T-helper 17 cell (primary cell): ENCODE measurements at regions not wholly inside any gene's neighbourhood (a gene's known extent, or its start where the extent isn't known, plus 50 kb on each side); places are given as distances from the start of the nearest gene placed in this dataset.

ENCODE experiments used
- ATAC-seq: fragments of 150-1000 bp; cut with Tn5 transposase; 2 replicates; pipeline ENCODE4 v1.10.0; 2021; ENCODE audit warnings: mild to moderate bottlenecking, moderate library complexity
- DNase-seq, 3 donors: peaks; one replicate each; pipeline versions ENCODE4 v3.0.0 to v3.0.0-alpha.2; 2020 to 2021
- H3K9me3 ChIP-seq: one replicate; pipeline ENCODE4 v1.7.0; 2013; ENCODE audit warnings: low read length, mild to moderate bottlenecking; ENCODE audit not compliant: control insufficient read depth, poor library complexity, severe bottlenecking
- H3K27ac Mint-ChIP-seq: one replicate; pipeline ENCODE4 v1.8.0; 2022; ENCODE audit warnings: mild to moderate bottlenecking, moderate library complexity, mixed read lengths
- H3K27me3 Mint-ChIP-seq: one replicate; pipeline ENCODE4 v1.8.0; 2022; ENCODE audit warnings: mixed read lengths
- H3K36me3 Mint-ChIP-seq: one replicate; pipeline ENCODE4 v1.8.0; 2022; ENCODE audit warnings: low read depth, mixed read lengths
- H3K4me1 Mint-ChIP-seq: one replicate; pipeline ENCODE4 v1.8.0; 2022; ENCODE audit warnings: mild to moderate bottlenecking, mixed read lengths
- H3K4me3 Mint-ChIP-seq: one replicate; pipeline ENCODE4 v1.8.0; 2022; ENCODE audit warnings: mild to moderate bottlenecking, moderate library complexity, mixed read lengths

DNA sequence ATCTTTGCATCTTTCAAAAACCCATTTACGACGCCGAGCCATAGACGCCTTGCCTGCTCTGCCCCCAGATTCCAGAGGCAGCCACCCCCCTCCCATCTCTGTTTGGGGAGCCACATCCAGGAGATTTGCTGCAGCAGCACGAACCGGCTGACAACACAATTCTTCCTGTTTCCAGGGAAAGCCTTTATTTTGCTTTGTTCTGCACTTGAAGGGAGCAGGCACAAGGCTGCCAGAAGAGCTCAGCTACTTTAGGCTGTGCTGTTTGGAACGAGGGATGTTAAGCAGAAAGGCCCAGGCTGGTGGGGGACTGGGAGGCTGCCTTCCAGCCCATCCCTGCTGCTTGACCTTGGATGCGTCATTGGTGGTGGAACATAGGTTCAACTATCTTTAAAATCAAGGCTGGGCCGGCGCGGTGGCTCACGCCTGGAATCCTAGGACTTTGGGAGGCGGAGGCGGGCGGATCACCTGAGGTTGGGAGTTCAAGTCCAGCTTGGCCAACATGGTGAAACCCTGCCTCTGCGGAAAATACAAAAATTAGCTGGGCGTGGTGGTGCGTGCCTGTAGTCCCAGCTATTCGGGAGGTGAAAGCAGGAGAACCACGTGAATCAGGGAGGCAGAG is 243.9 kb downstream of the MIAT start:
- ATAC-seq (no peak), DNase-seq (no peak)
- peaks cover 10% of the 10 kb centered on the region for H3K36me3 Mint-ChIP-seq
- H3K9me3 ChIP-seq: no peaks in the 10 kb centered on the region
- H3K4me3 Mint-ChIP-seq: no peak overlapping the region
- no peak overlapping the region for H3K27ac Mint-ChIP-seq
- peaks cover 7% of the 10 kb centered on the region for H3K4me1 Mint-ChIP-seq
- H3K27me3 Mint-ChIP-seq: peaks cover 55% of the 10 kb centered on the region

DNA sequence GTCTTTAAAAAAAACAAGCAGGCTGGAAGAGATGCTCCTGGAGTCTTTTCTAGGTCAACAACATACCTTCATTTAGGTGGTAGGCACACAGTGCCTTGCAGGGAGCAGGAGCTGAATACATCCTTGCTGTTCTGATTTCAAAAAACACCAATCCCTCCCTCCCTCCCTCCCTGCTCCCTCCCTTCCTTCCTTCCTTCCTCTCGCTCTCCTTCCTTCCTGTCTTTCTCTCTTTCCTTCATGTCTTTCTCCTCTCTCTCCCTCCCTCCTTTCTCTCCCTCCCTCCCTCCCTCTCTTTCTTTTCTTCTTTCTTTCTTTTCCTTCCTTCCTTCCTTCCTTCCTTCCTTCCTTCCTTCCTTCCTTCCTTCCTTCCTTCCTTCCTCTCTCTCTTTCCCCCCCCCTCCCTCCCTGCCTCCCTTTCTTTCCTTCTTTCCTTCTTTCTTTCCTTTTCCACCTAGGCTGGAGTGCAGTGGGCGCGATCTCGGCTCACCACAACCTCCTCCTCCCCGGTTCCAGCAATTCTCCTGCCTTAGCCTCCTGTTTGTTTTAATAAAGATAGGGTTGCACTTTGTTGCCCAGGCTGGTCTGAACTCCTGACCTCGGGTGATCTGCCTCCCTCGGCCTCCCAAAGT is 245.1 kb downstream of the MIAT start:
- H3K9me3 ChIP-seq: no peaks in the 10 kb centered on the region
- H3K27ac Mint-ChIP-seq: no peak overlapping the region
- DNase-seq (no peak), ATAC-seq (no peak)
- peaks cover 55% of the 10 kb centered on the region for H3K27me3 Mint-ChIP-seq
- H3K4me1 Mint-ChIP-seq: peaks cover 7% of the 10 kb centered on the region
- H3K4me3 Mint-ChIP-seq: peak overlapping the region; percentile 47
- peaks cover 10% of the 10 kb centered on the region for H3K36me3 Mint-ChIP-seq

DNA sequence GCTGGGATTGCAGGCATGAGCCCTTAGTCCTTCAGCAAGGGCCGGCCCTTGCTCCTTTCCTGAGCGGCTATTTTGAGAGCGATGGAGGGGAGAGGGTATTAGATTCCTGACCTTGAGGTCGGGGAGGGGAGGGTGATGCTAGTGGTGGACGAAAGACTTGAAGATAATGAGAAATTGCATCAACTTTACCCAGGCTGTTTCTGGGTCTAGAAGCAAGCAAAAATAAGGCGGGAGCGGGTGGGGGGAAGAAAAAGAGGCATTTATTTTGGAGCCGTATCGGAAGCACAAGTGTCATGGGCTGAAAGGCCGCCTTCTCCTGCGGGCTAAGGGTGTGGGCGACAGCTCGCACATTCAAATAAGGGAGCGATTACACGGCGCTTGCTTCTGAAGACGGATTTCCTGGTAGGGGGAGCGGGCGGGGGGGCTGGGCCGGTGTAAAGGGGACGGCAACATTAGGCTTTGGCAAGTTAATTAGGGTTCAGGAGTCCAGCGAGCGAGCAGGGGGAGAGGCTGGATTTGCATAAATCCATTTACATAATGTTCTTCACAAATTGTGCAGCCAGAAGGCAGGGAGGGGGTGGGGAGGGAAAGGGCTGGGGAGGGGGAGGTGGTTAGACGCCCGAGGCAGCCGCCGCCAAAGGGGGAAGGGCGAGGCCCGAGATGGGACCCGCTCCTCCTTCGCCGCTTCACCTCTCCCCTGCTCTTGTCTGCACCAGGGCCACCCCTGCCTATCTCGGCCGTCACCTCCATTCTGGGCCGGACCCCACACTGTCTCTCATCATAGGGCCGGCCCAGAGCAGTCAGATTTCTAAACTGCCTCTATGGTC is 245.9 kb downstream of the MIAT start:
- H3K27me3 Mint-ChIP-seq: peaks cover 55% of the 10 kb centered on the region
- no peak overlapping the region for H3K27ac Mint-ChIP-seq
- peak overlapping the region; percentile 47 for H3K4me3 Mint-ChIP-seq
- H3K4me1 Mint-ChIP-seq: peaks cover 7% of the 10 kb centered on the region
- peaks cover 6% of the 10 kb centered on the region for H3K36me3 Mint-ChIP-seq
- ATAC-seq: no peak
- DNase-seq: no peak
- H3K9me3 ChIP-seq: no peaks in the 10 kb centered on the region

DNA sequence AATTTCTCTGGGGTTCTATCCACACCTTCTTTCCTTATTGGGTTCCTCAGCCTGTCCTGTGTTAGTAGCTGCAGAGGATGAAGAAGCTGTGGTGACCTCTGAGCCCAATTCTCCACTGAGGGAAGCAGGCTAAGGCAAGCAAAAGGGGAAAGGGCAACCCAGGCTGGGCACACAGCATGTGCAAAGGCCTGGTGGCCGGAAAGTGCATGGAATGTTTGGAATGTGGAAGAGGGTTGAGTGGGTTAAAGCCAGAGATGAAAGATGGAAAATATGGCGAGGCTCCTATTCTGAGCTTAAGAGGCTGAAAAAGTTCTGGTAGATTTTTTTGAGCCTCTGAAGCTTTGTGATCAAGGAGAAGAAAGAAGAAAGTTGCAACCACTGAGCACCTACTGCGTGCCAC is 247.1 kb downstream of the MIAT start:
- no peaks in the 10 kb centered on the region for H3K9me3 ChIP-seq
- ATAC-seq: no peak
- Mint-ChIP-seq H3K36me3 (peaks cover 6% of the 10 kb centered on the region), H3K27ac (no peak overlapping the region), H3K4me1 (peaks cover 7% of the 10 kb centered on the region), H3K27me3 (peaks cover 52% of the 10 kb centered on the region), H3K4me3 (no peak overlapping the region)
- DNase-seq: no peak

DNA sequence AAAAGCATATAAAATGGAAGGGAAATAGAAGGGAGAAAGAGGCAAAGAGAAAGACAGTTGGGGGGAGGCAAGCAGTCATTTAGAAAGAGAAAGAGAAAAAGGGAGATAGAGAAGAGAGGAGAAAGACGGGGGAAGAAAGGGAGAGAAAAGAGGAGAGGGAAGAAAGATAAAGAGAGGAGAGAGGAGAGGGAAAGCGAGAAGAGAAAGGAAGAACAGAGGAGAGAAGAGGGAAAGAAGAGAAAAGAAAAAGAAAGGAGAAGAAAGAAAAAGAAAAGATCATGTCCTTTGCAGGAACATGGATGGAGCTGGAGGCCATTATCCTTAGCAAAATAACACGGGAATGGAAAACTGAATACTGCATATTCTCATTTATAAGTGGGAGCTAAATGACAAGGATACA is 247.7 kb downstream of the MIAT start:
- Mint-ChIP-seq H3K4me3 (no peak overlapping the region), H3K27me3 (peaks cover 57% of the 10 kb centered on the region), H3K27ac (no peak overlapping the region), H3K36me3 (peaks cover 6% of the 10 kb centered on the region), H3K4me1 (peaks cover 7% of the 10 kb centered on the region)
- no peak for ATAC-seq
- H3K9me3 ChIP-seq: no peaks in the 10 kb centered on the region
- no peak for DNase-seq

DNA sequence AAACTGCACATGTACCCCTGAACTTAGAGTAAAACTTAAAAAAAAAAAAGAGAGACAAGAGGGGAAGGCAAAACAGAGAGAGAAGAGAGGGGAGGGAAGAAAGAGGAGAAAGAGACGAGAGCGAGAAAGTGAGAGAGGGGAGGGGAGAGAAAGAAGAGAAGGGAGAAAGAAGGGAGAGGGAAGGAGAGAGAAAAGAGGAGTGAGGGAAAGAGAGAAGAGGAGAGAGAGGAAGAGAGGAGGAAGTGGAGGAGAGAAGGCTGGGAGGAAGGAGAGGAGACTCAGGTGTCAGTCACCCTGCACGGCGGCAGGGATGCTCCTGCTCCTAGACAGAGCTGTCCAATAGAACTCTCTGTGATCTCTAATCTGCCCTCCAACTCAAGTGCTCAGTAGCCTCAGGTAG is 248.3 kb downstream of the MIAT start:
- H3K9me3 ChIP-seq: no peaks in the 10 kb centered on the region
- Mint-ChIP-seq H3K27me3 (peaks cover 53% of the 10 kb centered on the region), H3K4me1 (peaks cover 7% of the 10 kb centered on the region), H3K4me3 (no peak overlapping the region), H3K27ac (no peak overlapping the region), H3K36me3 (peaks cover 7% of the 10 kb centered on the region)
- ATAC-seq (no peak), DNase-seq (no peak)

DNA sequence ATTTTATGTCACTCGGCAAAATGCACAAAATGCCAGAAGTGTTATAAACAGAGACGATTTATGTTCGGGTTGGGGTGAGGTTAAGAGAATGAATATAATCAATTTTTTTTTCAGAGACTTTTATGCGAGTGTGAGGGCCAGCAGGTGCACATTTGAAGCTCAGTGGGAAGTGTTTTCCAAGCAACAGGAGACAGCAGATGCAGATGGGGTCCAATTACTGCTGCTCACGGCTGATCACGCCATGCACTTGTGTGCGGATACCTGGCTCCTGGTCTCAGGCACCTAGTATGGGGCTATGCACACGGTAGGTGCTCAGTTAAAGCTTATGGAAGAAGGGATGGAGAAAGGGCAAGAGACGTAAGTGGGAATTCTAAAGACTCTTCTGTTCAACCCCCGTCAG is 249.1 kb downstream of the MIAT start:
- no peak overlapping the region for H3K27ac Mint-ChIP-seq
- no peaks in the 10 kb centered on the region for H3K9me3 ChIP-seq
- ATAC-seq: no peak

DNA sequence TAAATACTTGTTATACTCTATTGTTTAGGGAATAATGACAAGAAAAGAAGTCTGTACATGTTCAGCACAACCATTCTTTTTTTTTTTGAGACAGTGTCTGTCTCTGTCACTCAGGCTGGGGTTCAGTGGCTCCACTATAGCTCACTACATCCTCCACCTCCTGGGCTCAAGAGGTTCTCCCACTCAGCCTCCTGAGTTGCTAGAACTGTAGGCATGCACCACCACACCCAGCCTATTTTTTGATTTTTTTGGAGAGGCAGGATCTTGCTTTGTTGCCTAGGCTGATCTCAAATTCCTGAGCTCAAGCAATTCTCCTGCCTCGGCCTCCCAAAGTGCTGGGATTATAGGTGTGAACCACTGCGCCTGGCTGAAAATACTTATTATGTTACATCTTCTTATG is 250.0 kb downstream of the MIAT start:
- ATAC-seq: no peak
- Mint-ChIP-seq H3K27me3 (peaks cover 56% of the 10 kb centered on the region), H3K4me3 (no peak overlapping the region), H3K4me1 (peaks cover 7% of the 10 kb centered on the region), H3K36me3 (peaks cover 9% of the 10 kb centered on the region), H3K27ac (no peak overlapping the region)
- no peak for DNase-seq
- H3K9me3 ChIP-seq: no peaks in the 10 kb centered on the region

More for the DNA sequence above, 249.1 kb downstream of the MIAT start:
- peaks cover 54% of the 10 kb centered on the region for H3K27me3 Mint-ChIP-seq
- no peak for DNase-seq
- no peak overlapping the region for H3K4me3 Mint-ChIP-seq
- H3K4me1 Mint-ChIP-seq: peaks cover 7% of the 10 kb centered on the region
- H3K36me3 Mint-ChIP-seq: peaks cover 9% of the 10 kb centered on the region

DNA sequence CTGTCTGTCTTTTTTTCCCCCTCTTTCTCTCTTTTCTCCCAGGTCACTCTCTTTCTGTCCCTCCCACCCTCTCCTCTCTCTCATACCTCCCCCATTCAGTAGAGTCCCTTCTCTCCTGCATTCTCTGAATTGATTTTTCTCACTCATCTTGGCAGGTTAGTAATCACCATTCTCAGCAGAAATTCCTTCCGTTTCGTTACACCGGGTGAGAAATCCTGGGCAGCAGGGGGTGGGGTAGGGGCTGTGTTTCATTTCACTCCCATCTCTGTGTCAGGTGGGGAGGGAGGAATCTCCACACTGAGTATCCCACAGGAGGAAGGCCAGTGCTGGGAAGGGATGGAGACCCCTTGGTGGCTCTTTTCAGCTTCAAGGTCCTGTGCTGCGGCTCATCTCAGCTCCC is 253.5 kb downstream of the MIAT start:
- H3K27me3 Mint-ChIP-seq: peaks cover 52% of the 10 kb centered on the region
- H3K4me3 Mint-ChIP-seq: no peak overlapping the region
- H3K9me3 ChIP-seq: no peaks in the 10 kb centered on the region
- ATAC-seq: no peak
- no peaks in the 10 kb centered on the region for H3K4me1 Mint-ChIP-seq
- no peak for DNase-seq
- H3K27ac Mint-ChIP-seq: no peak overlapping the region
- H3K36me3 Mint-ChIP-seq: peaks cover 2% of the 10 kb centered on the region

DNA sequence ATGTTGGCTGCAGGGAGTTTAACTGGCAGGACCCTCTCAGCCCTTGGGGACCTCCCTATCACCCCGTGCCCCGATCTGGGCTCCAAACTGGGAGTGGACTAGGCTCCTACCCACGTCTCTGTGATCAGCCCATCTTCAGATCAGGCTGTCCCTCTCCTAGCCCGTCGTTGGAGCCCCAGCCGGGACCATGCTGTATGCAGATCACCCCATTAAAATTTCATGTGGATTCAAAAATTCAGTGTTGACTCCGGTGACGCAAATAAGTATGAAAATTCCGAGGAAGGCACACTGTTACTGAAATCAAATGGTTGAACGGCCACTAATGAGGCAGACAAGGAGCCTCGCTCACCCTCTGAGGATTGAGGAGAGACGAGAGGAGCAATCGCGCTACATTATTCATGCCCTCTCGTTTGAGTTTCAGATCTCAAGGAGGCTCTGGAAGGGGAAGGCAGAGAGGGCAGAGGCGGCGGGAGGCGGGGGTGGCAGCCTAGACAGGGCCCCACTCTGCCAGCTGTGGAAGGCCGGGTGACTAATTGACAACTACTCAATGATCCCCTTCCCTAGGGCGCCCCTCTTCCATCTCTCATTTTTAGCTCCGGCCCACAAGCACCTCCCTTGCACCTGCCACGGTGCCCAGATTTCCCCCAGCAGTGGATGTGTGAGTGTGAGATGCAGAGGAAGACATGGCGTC is 255.4 kb downstream of the MIAT start:
- peaks cover 49% of the 10 kb centered on the region for H3K27me3 Mint-ChIP-seq
- no peak overlapping the region for H3K4me3 Mint-ChIP-seq
- ATAC-seq (no peak), DNase-seq (no peak)
- H3K9me3 ChIP-seq: no peaks in the 10 kb centered on the region
- H3K4me1 Mint-ChIP-seq: no peaks in the 10 kb centered on the region
- peaks cover 2% of the 10 kb centered on the region for H3K36me3 Mint-ChIP-seq
- H3K27ac Mint-ChIP-seq: no peak overlapping the region

DNA sequence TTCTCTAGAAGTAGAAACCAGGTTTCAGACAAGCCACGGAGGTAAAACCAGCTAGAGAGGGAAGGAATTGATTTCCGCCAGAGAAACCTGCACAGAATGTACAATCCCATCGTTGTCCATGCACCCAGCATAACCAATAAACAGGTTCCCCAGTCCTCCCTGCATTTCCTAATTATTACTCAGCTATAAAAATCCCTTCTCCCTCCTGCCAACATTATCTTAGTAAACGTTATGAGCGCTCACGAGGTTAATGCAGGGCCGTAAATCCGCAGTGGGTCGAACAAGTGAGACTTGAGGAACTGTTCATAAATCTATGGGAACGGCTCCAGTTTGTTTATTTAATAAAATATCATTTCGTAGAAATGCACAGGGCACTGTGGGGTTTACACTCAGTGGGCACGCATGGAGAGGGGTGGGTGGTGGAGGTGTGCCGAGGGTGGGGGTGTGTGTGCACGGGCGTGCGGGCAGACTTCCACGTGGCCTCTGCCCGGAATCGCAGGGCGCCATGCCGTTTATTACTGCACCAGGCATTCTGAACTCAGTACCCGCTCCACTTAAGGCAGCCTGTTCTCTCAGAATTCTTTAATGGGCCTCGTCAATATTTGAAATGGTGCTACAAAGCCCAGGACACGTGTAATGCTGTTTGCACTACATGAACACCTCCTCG is 257.3 kb downstream of the MIAT start:
- H3K4me3 Mint-ChIP-seq: no peak overlapping the region
- no peak overlapping the region for H3K27ac Mint-ChIP-seq
- no peaks in the 10 kb centered on the region for H3K4me1 Mint-ChIP-seq
- H3K27me3 Mint-ChIP-seq: peaks cover 43% of the 10 kb centered on the region
- peaks cover 2% of the 10 kb centered on the region for H3K36me3 Mint-ChIP-seq
- no peaks in the 10 kb centered on the region for H3K9me3 ChIP-seq
- no peak for DNase-seq
- no peak for ATAC-seq

DNA sequence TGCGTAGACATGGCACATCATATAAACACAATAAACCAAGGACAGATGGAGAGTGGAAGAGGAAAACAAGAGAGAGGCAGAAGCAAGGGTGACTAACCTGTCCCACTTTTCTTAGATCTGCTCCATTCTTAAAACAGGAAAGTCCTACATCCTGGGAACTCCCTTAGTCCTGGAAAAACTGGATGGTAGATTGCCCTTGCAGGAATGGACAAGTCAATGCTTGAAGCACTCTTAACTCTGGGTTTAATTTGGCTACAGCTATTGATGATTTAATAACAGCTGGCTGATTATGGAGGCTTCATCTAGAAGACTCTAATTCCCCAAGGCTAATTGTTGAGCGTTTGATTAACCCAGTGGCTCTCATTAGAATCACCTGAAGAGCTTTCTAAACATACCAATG is 258.8 kb downstream of the MIAT start:
- DNase-seq: no peak
- H3K27ac Mint-ChIP-seq: no peak overlapping the region
- H3K4me1 Mint-ChIP-seq: no peaks in the 10 kb centered on the region
- H3K36me3 Mint-ChIP-seq: no peaks in the 10 kb centered on the region
- ATAC-seq: no peak
- H3K27me3 Mint-ChIP-seq: peaks cover 32% of the 10 kb centered on the region
- no peaks in the 10 kb centered on the region for H3K9me3 ChIP-seq
- no peak overlapping the region for H3K4me3 Mint-ChIP-seq

DNA sequence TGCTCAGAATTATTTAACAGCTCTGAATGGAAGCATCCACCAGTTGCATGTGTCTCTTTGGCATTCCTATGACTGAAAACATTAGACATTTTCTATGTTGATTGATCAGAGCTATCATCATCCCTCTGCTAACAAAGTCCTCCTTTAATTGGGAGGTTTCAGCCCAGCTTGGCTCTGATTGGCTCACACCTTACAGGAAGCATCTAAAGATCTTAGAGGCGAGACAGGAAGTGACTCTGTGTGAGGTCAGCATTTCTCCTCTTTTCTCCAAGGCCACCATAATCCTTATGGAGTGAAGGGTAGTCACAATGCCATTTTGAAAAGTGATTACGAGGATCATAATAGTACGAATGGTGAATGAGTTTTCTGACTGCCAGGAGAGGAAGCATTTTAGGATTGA is 260.8 kb downstream of the MIAT start:
- no peaks in the 10 kb centered on the region for H3K9me3 ChIP-seq
- H3K4me3 Mint-ChIP-seq: no peak overlapping the region
- H3K27ac Mint-ChIP-seq: no peak overlapping the region
- no peaks in the 10 kb centered on the region for H3K36me3 Mint-ChIP-seq
- peaks cover 18% of the 10 kb centered on the region for H3K27me3 Mint-ChIP-seq
- ATAC-seq: no peak
- H3K4me1 Mint-ChIP-seq: no peaks in the 10 kb centered on the region
- no peak for DNase-seq
